HG02678 (cell line): ENCODE measurements at regions not wholly inside any gene's neighbourhood (a gene's known extent, or its start where the extent isn't known, plus 50 kb on each side); places are given as distances from the start of the nearest gene placed in this dataset.

Source experiments
- ATAC-seq: cut with Tn5 transposase; IDR thresholded peaks from one replicate; pipeline ENCODE4 v1.9.1; 2021; ENCODE audit warnings: mild to moderate bottlenecking, moderate library complexity; ENCODE audit not compliant: unreplicated experiment

DNA sequence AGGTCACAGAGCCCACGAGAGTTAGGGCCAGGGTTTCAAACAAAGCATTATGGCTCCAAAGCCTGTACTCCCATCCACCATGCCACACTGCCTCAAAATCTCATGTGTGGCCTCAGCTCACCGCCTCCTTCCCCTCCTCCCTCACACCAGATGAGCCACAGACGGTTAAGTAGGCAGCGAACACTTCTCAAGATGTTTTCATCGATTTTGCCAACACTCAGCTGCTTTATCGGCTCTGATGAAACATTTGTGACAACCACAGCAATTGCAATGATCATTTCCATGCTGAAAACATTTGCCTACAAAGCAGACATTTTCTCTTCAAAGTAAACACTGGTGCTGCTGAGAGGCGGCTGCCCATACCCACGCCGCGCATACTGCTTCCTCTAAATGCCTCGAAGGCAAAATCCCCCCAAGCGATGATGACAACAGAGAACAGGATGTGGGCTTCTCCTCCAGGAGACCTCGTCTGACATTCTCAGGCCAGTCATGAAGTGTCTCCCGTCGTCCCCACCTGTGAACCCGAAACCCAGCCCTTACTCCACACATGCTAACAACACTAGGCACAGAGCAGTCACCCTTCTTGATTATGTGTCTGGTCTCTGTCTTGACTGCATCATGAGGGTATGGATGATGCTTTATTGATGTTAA is 599.2 kb downstream of the SOX6 start:
- no peak for ATAC-seq

DNA sequence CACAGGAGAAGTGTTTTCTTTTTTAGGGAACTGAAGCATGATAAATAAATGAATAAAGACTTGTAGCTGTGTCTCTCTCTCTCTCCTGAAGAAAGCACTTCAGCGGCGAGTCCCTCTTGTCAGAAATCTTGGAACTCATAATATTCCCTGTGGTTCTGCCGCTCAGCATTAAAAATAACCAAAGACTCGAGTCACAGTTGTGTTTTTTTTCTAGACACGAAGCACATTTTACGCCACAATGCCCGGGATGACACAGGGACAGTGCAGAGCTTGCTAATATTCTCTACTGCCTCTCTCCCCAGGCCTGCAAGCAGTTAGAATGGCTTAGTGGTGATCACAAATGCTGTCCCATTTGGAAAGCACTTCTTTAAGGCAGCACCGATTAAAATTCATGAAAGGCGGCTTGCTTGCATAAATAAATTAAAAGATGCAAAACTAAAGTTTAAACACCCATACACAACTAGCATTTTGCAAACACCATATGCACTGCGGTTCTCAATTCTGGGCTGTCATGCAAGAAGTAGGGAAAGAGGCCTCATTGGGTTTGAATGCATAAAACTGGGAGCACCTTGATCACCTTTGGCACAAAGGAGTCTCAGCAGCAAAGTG is 597.4 kb downstream of the SOX6 start:
- ATAC-seq: no peak

DNA sequence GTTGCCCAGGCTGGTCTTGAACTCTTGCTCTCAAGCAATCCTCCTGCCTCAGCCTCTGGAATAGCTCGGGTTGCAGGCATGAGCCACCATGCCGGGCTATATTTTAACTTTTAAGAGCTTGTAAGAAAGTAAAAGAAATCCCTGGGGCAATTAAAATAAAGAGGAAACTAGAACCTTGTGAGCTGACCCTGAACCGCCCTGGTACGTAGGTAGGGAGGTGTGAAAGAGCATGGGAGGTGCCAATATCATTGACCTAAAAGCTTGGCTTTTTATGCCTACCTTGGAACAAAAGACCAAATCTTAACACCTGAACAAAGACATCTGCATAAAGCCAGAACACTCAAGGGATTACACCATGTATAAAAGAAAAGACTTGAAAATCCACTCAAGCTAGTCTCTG is 595.1 kb downstream of the SOX6 start:
- ATAC-seq: no peak

DNA sequence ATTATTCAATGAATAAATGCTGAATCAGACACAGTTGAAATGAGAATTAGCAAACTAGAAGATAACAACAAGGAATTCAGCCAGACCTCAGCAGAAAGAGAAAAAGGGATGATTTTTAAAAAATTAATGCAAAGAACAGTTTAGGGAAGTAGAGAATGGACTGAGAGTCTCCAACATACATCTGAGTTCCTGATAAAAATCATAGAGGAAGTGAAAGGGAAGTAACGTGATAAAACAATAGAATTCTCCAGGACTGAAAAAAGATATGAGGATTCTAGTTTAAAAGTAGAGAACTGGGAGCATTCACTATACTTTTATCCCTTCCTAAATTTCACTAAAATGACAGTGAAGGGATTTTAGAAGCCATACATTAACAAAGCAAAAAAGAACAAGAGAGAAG is 592.0 kb downstream of the SOX6 start:
- ATAC-seq: no peak

DNA sequence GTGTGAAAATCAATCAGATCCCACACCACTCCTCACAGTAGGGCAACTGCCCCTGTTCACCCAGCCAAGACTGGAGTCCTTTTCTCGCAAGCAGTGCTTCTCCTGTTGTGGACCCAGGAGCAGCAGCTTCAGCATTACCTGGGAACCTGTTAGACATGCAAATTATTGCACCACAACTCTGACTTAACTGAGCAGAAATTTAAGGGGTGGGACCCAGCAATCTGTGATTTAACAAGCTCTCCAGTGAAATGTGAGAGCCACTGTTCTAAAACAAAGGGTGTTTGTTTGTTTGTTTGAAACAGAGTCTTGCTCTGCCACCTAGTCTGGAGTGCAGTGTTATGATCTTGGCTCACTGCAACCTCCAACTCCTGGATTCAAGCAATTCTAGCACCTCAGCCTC is 591.4 kb downstream of the SOX6 start:
- no peak for ATAC-seq

DNA sequence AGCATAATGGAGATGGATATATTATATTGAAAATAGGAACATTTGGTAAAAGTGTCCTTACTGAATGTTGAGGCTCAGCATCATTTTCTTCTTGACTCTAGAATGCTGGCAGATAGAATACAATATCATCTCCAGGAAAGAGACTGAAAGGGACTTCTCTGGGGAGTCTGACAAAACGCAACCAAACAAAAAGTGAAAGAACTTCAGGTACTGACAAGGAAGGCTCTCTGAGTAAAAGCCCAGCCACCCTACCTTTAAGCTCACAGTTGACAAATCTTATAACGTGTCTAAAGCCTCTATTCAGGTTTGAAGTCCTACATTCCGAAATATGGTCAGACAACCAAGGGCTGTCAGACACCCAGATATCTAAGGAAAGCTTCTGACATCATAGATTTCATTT is 590.8 kb downstream of the SOX6 start:
- ATAC-seq: no peak

DNA sequence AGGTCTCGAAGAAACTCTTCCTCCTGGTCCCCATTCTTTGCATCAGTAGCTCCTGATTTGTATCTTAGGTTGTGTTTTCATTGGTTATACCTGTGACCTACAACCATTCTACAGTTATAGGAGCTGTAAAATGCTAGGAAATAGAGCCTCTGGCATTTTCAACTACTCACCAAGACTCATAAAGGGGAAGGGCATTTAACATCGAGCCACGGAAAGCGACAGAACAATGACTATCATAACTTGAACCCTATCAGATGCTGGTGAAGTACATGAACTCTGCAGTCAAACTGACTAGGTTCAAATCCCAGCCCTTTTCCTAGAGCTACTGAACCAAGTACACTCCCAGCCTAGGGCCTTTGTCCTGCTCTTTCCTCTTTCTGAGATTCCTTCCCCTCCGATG is 588.0 kb downstream of the SOX6 start:
- ATAC-seq: no peak

DNA sequence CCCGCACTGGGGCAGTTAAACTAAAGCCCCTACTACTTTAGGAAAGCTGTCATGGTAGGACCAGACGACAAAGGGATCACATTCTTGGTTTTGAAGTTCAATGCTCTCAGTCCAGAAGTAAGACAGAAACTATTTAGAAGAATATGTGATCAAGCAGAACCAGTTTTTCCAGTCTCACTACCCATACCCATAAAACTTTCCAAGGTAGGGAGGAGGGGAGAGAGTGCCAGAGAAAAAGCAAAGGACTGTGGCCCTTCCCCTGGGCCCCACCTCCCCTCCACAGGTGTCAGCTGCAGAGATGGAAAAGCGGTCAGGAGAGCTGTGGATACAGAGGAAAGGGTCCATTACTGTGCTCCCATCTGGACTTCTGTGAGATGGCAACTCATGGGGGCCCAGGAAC is 587.1 kb downstream of the SOX6 start:
- no peak for ATAC-seq

DNA sequence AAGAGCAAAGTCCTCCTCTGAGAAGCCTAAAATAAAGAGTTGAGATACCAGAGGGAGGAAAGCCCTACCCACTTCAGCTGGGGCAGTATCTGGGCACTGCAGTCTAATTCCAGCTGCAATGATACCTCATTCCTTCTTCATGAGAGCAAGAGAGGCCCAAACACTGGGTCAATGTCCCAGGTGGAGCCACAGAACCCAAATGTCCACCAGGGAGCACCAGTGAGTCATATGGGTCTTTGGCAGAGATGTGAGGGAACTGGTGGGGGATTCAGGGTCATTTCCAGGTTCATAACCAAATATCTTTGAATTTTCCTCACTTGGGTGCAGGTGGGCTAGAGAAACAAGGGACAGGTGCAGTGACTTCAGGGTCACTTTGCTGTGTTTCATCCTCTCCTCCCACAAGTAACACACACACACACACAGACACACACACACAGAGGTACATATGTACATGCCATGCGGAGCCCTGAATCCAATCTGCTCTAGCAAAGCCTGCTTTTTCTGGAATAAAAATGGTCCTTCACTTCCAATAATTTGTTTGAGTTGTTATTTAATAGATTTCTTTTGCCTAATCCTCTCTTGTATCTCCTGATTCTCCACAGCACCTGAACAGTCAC is 585.4 kb downstream of the SOX6 start:
- no peak for ATAC-seq

DNA sequence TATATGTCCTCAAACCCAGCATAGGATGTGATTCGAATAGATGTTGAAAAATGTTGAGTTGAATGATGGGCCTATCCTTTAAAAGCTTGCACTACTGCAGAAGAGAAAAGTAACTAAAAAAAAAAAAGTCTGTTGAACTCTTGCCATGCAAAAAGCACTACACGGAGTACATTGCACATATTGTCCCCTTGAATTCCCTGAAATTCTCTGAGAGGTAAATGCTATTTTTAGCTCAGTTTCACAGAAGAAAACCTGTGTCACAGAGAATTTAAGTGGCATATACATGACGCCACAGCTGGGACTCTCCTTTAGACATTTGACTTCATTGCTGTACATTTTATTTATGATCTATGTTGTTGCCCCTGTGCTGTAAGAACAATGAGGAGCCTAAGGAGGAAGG is 583.8 kb downstream of the SOX6 start:
- no peak for ATAC-seq

DNA sequence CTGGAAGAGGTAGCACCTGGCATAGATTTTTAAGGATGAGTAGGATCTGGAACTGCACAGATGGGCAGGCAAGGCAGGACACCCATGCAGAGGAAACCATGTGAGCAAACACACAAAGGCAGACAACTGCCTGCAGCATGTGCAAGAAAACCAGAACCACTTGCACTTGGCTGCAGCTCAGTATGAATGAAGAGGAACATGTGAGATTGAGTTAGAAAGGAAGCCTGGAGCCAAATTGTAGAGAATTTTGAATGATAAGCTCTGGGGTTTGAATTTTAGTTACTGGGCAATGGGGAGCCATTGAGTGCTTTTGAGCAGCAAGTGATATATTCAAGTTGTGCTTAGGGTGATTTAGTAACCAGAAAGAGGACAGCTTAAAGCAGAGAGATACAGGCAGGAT is 583.4 kb downstream of the SOX6 start:
- no peak for ATAC-seq

DNA sequence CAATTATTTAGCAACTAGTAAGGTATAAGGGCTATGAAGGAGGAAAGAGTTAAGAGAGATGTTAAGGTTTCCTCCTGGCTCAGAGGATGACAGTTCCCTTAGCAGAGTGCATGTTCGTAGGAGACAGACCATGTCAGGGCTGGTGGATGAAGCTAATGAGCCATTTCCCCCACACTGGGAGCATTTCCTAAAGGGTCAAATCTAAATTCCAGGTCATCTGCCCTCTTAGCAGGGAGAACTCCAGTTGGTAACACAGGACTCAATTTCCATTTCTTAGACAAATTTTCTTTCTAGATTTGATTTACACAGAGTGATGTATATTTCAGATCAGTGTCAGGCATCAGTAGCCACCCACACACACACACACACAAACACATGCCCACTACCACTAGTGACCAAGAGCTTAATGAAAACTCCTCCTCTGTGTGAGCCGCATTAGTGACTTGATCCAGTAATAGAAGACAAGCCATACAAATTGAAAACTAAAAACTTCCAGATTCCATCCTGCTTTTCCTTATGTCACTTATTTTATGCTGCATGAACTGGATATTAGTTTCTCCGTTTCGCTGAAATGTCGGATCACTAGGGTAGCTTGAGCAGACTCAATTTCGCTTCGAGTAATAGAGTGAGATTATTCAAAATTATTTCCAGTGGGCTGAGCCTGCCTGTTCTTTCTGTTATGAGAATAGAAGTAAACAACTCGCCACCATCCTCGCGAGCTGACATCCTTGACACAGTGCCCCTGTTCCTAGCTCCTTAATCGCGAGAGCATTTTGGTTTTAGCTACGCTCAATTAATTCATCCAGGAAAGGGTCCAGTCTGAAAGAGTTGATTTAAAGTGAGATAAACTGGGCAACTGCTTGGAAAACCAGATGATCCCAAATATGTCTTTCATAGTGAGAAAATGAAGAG is 582.6 kb downstream of the SOX6 start:
- no peak for ATAC-seq

DNA sequence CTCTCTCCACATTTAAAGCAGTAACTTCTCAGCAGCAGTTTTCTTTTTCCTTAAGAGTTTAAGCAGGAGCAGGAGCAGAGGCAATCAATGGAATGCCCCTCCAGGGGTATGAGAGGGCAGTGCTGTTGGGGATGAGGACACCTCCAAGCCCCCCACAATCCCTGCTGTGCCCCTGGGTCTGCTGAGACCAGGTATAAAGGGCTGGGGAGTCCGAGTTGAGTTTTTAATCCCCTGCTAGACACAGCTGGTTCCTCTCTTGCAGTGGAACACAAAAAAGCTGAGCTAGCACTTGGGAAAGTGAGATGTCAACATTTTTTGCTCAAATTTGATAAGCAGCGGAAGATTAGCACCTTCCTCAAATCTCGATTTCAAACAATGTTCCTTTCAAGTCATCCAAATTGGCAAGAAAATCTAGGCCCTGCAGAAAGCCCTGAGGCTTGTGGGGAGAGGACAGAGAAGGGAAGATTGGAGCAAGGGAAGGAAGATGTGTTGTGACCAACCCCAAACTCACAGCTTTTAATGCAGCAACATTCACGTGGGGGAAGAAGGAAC is 581.9 kb downstream of the SOX6 start:
- ATAC-seq: no peak

DNA sequence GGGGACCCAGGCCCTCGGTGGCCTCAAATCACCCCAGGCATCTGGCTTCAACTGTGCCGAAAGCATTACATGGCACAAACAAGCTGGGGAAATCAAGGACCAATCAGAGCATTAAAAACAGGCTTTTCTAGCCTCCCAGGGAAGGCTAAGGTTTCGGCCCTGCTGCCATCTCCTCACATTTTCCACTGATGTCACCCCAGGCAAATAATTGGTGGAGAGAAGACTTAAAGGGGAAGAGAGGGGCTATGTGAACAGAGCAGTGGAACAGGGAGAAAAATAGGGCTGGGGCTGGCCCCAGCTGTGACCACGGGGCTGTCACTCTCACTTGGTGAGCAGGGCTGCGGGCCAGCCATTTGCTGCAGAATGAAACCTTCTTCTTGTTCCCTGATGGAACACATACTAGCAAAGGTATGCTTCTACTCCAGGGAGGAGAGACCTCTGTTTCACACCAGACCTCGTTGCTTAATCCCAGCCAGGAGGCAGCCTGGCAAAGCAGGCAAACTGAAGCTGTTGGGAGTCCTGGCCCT is 581.3 kb downstream of the SOX6 start:
- no peak for ATAC-seq

DNA sequence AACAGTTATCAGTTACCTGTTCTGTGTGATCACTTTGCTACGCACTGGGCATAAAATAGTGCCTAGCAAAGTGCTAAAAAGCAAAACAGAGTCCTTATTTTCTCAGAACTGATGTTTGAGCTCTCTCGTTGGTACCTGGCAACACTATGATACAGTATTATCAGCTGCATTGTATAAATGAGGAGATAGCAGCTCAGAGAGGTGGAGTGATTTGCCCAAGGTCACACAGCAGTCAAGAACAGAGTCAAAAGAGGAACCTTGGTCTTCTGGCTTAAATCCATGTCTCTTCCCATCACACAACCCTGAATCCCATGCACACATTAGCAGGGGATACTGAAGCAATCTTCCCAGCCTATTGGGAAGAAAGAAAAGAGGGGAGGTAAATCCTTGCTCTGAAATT is 580.5 kb downstream of the SOX6 start:
- ATAC-seq: no peak

DNA sequence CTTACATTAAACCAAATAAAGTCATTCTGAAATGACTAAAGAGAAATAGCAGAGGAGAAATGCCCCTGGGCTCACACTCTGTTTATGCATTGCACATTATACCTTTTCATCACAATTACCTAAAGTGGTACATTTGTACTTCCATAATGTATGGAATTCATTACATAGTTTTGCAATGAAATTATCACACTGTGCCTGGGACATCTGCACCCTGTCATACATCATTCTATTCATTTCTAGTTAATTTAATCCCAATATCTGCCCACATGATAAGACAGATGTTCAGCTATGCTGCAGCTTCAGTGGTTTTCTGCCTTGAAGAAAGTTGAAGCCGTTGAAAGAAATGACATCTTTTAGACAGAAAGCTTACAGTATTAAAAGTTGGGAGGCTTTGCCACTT is 580.0 kb downstream of the SOX6 start:
- ATAC-seq: no peak

DNA sequence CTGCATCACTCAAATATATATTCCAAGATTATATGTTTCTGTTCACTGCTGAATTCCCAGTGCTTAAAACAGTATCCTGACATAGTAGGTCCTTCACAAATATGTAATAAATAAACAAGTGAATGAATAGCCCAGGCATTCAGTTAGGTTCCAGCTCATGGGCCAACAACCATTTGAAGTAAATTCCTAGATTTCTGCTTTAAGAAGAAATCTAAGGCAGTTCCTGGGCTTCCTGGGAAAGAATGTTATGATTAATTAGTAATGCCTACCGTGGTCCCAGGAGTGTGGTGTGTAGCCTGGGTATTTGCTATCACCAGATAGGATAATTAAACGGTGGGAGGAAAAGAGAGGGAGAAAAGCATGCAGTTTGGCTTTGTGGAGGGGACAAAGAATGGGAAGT is 576.8 kb downstream of the SOX6 start:
- ATAC-seq: no peak

DNA sequence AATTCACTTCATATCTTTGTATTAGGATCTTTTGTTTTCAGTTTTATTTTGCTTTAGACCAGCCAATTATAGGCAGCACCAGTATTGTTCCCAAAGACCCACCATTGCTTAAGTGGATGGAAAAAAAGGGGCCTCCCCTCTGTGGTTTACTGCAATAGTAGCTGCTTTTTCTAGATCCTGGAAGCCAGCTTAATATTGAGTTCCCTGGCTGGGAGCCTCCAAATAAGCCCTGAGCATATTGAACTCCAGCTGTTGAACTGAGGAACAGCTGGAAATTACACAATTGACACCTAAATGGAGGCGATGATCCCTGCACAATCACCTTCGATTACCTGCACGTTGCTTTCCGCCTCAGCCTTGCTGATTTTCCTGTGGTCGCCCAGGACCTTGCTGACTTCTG is 576.0 kb downstream of the SOX6 start:
- no peak for ATAC-seq

DNA sequence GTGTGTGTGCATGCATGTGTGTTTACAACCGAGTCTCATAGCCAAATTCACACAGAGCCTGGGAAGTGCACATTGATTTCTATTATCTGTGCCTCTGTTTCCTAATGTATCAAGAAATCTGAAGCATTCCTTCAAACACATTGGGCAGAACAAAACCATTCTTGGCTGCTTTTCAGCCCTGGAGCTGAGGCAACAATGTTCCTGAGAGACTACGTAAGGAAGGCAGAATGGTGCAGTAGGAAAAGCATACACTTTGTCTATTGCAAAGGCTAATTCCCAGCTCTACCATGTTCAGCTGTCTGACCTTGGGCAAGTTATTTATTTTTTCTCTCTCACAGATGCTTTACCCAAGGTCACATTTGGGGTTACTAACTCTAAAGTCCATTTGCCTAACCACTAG is 575.5 kb downstream of the SOX6 start:
- ATAC-seq: no peak

DNA sequence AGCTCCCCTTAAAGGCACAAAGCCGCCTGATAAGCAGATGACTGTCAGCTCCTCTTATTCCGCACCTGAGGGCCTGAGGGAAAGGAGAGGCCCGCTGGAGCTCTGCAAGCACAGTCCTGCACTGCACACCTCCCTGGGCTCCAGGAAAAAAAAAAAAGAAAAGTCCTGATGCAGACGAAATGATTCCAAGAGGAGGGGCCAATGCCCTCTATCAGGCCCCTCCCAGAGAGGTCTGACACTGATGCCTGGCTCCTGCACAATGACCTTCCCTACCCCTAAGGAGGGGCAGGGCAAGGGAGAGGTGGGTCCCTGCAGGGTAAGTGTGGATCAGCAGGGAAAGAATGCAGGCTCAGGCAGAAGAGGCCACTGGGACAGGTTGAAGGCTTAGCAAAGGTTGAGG is 572.7 kb downstream of the SOX6 start:
- no peak for ATAC-seq
